Spleen (tissue), 7 donors: ENCODE measurements at regions not wholly inside any gene's neighbourhood (a gene's known extent, or its start where the extent isn't known, plus 50 kb on each side); places are given as distances from the start of the nearest gene placed in this dataset.

ENCODE experiments used
- POLR2A ChIP-seq, 3 donors: fragments of 450-650 bp; IDR thresholded peaks; one replicate each; pipeline ENCODE4 v1.5.1; 2017; ENCODE audit warnings: antibody characterized with exemption in 3 of 3, mild to moderate bottlenecking in 1 of 3
- POLR2AphosphoS5 ChIP-seq, 3 donors: sonication (generic); formaldehyde crosslinking; IDR thresholded peaks; one replicate each; pipeline ENCODE4 v1.5.1; 2017; ENCODE audit warnings: antibody characterized with exemption in 3 of 3
- TF ChIP-seq, protein P1 (sequence below), 11 experiments: fragments of 200-600 bp in 7 of 11; fragments of 450-650 bp in 4 of 11; sonication (generic) in 4 of 11; IDR thresholded peaks in 8 of 11; conservative IDR thresholded peaks in 3 of 11; 1 replicate in 7 of 11; 2 replicates in 4 of 11; pipeline versions ENCODE4 v1.4.0 to v1.8.0; 2016 to 2021; ENCODE audit warnings: antibody characterized with exemption in 11 of 11, inconsistent platforms in 4 of 11, mild to moderate bottlenecking in 1 of 11
- donor health status: DM: no; HTN: no; CAD: no; lungs with moderate emphysema.
- donor health status: DM: no; HTN: no; CAD: no.
- donor health status: DM: no; HTN: no; CAD: no.

GRCh38 chr11:115724666-115725065 lies 220.5 kb upstream of the CADM1 start:
- TF ChIP-seq, protein P1, sequence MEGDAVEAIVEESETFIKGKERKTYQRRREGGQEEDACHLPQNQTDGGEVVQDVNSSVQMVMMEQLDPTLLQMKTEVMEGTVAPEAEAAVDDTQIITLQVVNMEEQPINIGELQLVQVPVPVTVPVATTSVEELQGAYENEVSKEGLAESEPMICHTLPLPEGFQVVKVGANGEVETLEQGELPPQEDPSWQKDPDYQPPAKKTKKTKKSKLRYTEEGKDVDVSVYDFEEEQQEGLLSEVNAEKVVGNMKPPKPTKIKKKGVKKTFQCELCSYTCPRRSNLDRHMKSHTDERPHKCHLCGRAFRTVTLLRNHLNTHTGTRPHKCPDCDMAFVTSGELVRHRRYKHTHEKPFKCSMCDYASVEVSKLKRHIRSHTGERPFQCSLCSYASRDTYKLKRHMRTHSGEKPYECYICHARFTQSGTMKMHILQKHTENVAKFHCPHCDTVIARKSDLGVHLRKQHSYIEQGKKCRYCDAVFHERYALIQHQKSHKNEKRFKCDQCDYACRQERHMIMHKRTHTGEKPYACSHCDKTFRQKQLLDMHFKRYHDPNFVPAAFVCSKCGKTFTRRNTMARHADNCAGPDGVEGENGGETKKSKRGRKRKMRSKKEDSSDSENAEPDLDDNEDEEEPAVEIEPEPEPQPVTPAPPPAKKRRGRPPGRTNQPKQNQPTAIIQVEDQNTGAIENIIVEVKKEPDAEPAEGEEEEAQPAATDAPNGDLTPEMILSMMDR (IDR thresholded peaks at IDR 0.05 in 8 of 11, conservative IDR thresholded peaks at IDR 0.05 in 3 of 11): no peak
- TF ChIP-seq POLR2AphosphoS5 (IDR thresholded peaks at IDR 0.05) (no peak), POLR2A (IDR thresholded peaks at IDR 0.05) (no peak)
